Neural progenitor cell (in vitro differentiated cells): ENCODE measurements at regions not wholly inside any gene's neighbourhood (a gene's known extent, or its start where the extent isn't known, plus 50 kb on each side); places are given as distances from the start of the nearest gene placed in this dataset.

Source experiments
- CTCF ChIP-seq: fragments of 200-600 bp; sonication (generic); IDR thresholded peaks from 2 replicates; pipeline ENCODE4 v1.5.1; 2017; ENCODE audit warnings: antibody characterized with exemption, mild to moderate bottlenecking
- EZH2 ChIP-seq: fragments of 200-600 bp; sonication (generic); IDR thresholded peaks from 2 replicates; pipeline ENCODE4 v1.6.1; 2017; ENCODE audit warnings: antibody characterized with exemption, mild to moderate bottlenecking, moderate library complexity
- EZH2phosphoT487 ChIP-seq: fragments of 200-600 bp; sonication (generic); IDR thresholded peaks from 2 replicates; pipeline ENCODE4 v1.6.1; 2017; ENCODE audit warnings: antibody characterized with exemption

DNA sequence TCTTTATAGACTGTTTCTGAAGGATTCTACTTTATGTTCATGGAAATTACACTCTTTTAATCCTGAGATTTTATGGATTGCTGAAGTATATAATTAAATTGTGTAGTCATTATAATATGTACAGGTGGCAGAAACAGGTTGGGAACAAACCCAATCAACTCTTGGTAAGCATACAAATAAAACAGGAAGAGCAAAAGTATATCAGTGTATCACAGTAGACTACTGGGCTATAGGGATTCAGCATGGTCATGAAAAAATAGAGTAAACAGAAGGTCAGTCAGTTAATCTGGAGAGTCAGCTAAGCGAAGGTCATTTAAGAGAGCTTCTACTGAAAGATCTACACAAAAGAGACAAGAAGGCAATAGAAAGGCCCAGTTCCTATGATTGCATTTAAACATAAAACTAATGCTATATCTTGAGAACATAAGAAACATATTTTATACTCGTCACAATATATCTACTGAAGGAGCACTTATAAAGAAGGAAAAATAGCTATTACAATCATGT, 178.9 kb upstream of the ECI2 start:
- no peak for TF ChIP-seq CTCF
- TF ChIP-seq EZH2, result no peak
- no peak for TF ChIP-seq EZH2phosphoT487
